Gastrocnemius medialis (tissue), 4 donors: ENCODE measurements at regions not wholly inside any gene's neighbourhood (a gene's known extent, or its start where the extent isn't known, plus 50 kb on each side); places are given as distances from the start of the nearest gene placed in this dataset.

ENCODE experiments used
- CTCF ChIP-seq, 5 experiments: fragments of 450-650 bp in 3 of 5; fragments of 200-600 bp in 2 of 5; sonication (generic) in 2 of 5; IDR thresholded peaks in 4 of 5; conservative IDR thresholded peaks in 1 of 5; 1 replicate in 4 of 5; 2 replicates in 1 of 5; pipeline ENCODE4 v1.5.1; 2016 to 2019; ENCODE audit warnings: antibody characterized with exemption in 5 of 5, mild to moderate bottlenecking in 3 of 5, moderate library complexity in 3 of 5
- POLR2A ChIP-seq, 2 donors: fragments of 450-650 bp; IDR thresholded peaks; one replicate each; pipeline ENCODE4 v1.6.1; 2017; ENCODE audit warnings: antibody characterized with exemption in 2 of 2, mild to moderate bottlenecking in 2 of 2, moderate library complexity in 2 of 2

- TF ChIP-seq CTCF (IDR thresholded peaks at IDR 0.05 in 4 of 5, conservative IDR thresholded peaks at IDR 0.05 in 1 of 5): no peak
- no peak for TF ChIP-seq POLR2A (IDR thresholded peaks at IDR 0.05)
Measured at GRCh38 chr2:222762342-222762741, 90.9 kb downstream of the MOGAT1 start.
